ENCODE measurements at regions not wholly inside any gene's neighbourhood (a gene's known extent, or its start where the extent isn't known, plus 50 kb on each side); places are given as distances from the start of the nearest gene placed in this dataset.

DNA sequence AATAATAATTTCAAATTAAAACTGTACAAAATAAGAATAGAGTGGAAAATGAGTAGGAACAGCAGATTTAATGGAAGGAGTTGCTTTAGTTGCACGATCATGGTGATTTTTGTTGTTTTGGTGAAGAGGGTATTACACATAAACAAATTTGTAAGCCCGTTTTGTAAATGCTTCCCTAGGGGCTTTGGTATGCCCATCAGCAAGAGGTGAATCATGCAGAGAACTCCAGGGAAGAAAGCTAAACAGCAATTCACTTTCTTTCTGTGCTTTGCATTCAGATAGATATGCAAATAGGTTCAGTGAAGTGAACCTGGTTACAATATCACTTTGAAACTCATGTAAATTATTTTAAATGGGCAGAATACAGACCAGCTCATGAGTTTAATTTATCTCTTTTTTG lies 422.2 kb upstream of the MTPN start:
- DNase-seq (ENCODE audit: low read depth) (no peak), FAIRE-seq (no peak)
- H3K4me3 ChIP-seq (ENCODE audit: insufficient read depth, low read depth, low read length) = no peak overlapping the region
- no peak overlapping the region for H2AFZ ChIP-seq (ENCODE audit: low read depth, low read length)
- H3K4me2 ChIP-seq (ENCODE audit: low read length) = no peak overlapping the region
- no peaks in the 10 kb centered on the region for H3K9me3 ChIP-seq (ENCODE audit: insufficient read depth, low read depth, low read length)
- H3K27ac ChIP-seq (ENCODE audit: low read depth, low read length) = no peak overlapping the region
- H3K9me3 Mint-ChIP-seq (ENCODE audit: unreplicated experiment) = no peaks in the 10 kb centered on the region
- H3K36me3 Mint-ChIP-seq (ENCODE audit: low read depth, unreplicated experiment) = no peaks in the 10 kb centered on the region
- H3K9ac ChIP-seq (ENCODE audit: low read length) = no peak overlapping the region
- H3K4me3 Mint-ChIP-seq (ENCODE audit: unreplicated experiment) = no peak overlapping the region
- H3K79me2 ChIP-seq (ENCODE audit: insufficient read depth, low read length) = no peaks in the 10 kb centered on the region
- H4K20me1 ChIP-seq (ENCODE audit: insufficient read depth, low read length) = no peaks in the 10 kb centered on the region
- TF ChIP-seq EZH2 (IDR thresholded peaks at IDR 0.05; ENCODE audit: insufficient read depth, low read length) = no peak
- TF ChIP-seq, protein P1, sequence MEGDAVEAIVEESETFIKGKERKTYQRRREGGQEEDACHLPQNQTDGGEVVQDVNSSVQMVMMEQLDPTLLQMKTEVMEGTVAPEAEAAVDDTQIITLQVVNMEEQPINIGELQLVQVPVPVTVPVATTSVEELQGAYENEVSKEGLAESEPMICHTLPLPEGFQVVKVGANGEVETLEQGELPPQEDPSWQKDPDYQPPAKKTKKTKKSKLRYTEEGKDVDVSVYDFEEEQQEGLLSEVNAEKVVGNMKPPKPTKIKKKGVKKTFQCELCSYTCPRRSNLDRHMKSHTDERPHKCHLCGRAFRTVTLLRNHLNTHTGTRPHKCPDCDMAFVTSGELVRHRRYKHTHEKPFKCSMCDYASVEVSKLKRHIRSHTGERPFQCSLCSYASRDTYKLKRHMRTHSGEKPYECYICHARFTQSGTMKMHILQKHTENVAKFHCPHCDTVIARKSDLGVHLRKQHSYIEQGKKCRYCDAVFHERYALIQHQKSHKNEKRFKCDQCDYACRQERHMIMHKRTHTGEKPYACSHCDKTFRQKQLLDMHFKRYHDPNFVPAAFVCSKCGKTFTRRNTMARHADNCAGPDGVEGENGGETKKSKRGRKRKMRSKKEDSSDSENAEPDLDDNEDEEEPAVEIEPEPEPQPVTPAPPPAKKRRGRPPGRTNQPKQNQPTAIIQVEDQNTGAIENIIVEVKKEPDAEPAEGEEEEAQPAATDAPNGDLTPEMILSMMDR (IDR thresholded peaks at IDR 0.05; ENCODE audit: insufficient read depth, low read depth, low read length) = no peak
- H3K27me3 Mint-ChIP-seq (ENCODE audit: low read depth, unreplicated experiment) = no peaks in the 10 kb centered on the region
- no peaks in the 10 kb centered on the region for H3K4me1 ChIP-seq (ENCODE audit: insufficient read depth, low read length)
- no peaks in the 10 kb centered on the region for H3K36me3 ChIP-seq (ENCODE audit: insufficient read depth, low read length)
- H3K27ac Mint-ChIP-seq (ENCODE audit: unreplicated experiment) = no peak overlapping the region
- no peaks in the 10 kb centered on the region for H3K27me3 ChIP-seq (ENCODE audit: insufficient read depth, low read length)
- H3K4me1 Mint-ChIP-seq (ENCODE audit: low read depth, unreplicated experiment) = no peaks in the 10 kb centered on the region

DNA sequence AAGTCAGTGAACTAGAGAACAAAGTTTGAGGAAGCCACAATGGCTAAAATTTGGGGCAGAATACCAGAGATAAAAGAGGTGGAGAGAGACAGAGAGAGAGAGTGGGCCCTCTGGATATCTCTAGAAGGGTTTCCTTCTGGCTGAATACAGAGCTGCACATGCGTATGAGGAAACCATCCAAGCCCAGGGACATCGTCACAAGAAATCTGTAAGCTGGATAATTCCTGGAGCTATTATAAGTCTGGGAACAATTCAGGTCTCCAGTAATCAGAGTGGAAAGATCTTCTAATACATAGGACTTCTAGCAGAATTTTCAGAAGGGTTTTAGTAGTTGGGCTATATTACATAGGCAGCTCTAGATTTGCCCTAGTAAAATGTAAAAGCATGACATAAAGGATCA lies 415.7 kb upstream of the MTPN start:
- no peaks in the 10 kb centered on the region for H3K9me3 ChIP-seq (ENCODE audit: insufficient read depth, low read depth, low read length)
- no peaks in the 10 kb centered on the region for H3K4me1 ChIP-seq (ENCODE audit: insufficient read depth, low read length)
- Mint-ChIP-seq H3K4me3 (ENCODE audit: unreplicated experiment) (no peak overlapping the region), H3K9me3 (ENCODE audit: unreplicated experiment) (no peaks in the 10 kb centered on the region), H3K4me1 (ENCODE audit: low read depth, unreplicated experiment) (no peaks in the 10 kb centered on the region), H3K36me3 (ENCODE audit: low read depth, unreplicated experiment) (no peaks in the 10 kb centered on the region), H3K27me3 (ENCODE audit: low read depth, unreplicated experiment) (no peaks in the 10 kb centered on the region), H3K27ac (ENCODE audit: unreplicated experiment) (no peak overlapping the region)
- H4K20me1 ChIP-seq (ENCODE audit: insufficient read depth, low read length) = no peaks in the 10 kb centered on the region
- no peak overlapping the region for H2AFZ ChIP-seq (ENCODE audit: low read depth, low read length)
- H3K4me2 ChIP-seq (ENCODE audit: low read length) = no peak overlapping the region
- DNase-seq (ENCODE audit: low read depth) (no peak), FAIRE-seq (no peak)
- H3K36me3 ChIP-seq (ENCODE audit: insufficient read depth, low read length) = no peaks in the 10 kb centered on the region
- H3K79me2 ChIP-seq (ENCODE audit: insufficient read depth, low read length) = no peaks in the 10 kb centered on the region
- TF ChIP-seq EZH2 (IDR thresholded peaks at IDR 0.05; ENCODE audit: insufficient read depth, low read length) = no peak
- TF ChIP-seq, protein P1 (IDR thresholded peaks at IDR 0.05; ENCODE audit: insufficient read depth, low read depth, low read length) = no peak
- no peak overlapping the region for H3K4me3 ChIP-seq (ENCODE audit: insufficient read depth, low read depth, low read length)
- no peak overlapping the region for H3K27ac ChIP-seq (ENCODE audit: low read depth, low read length)
- no peak overlapping the region for H3K9ac ChIP-seq (ENCODE audit: low read length)
- H3K27me3 ChIP-seq (ENCODE audit: insufficient read depth, low read length) = no peaks in the 10 kb centered on the region

DNA sequence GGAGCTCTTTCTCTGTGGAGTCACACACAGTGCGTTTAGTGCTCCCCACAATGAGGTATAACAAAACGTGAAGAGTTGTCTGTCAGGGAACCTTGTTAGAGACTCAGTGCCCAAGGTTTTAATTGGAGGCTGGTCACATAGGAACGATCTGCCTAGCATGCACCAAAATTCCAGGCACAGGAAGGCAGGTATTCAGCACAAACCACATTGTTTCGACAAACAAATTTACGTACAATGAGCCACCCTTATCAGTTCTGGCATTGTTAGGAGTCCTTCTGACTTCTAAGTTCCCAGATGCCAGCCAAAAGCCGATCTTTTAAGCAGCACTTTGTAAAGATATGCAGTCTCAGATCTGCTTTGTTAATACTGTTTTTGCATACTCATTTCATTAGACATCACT lies 414.2 kb upstream of the MTPN start:
- Histone ChIP-seq H2AFZ (ENCODE audit: low read depth, low read length) (no peak overlapping the region), H3K27ac (ENCODE audit: low read depth, low read length) (no peak overlapping the region), H3K4me3 (ENCODE audit: insufficient read depth, low read depth, low read length) (no peak overlapping the region), H3K79me2 (ENCODE audit: insufficient read depth, low read length) (no peaks in the 10 kb centered on the region), H4K20me1 (ENCODE audit: insufficient read depth, low read length) (no peaks in the 10 kb centered on the region), H3K4me1 (ENCODE audit: insufficient read depth, low read length) (no peaks in the 10 kb centered on the region), H3K27me3 (ENCODE audit: insufficient read depth, low read length) (no peaks in the 10 kb centered on the region), H3K36me3 (ENCODE audit: insufficient read depth, low read length) (no peaks in the 10 kb centered on the region), H3K9ac (ENCODE audit: low read length) (no peak overlapping the region), H3K9me3 (ENCODE audit: insufficient read depth, low read depth, low read length) (no peaks in the 10 kb centered on the region), H3K4me2 (ENCODE audit: low read length) (no peak overlapping the region)
- no peak for FAIRE-seq
- H3K27me3 Mint-ChIP-seq (ENCODE audit: low read depth, unreplicated experiment) = no peaks in the 10 kb centered on the region
- no peak overlapping the region for H3K4me3 Mint-ChIP-seq (ENCODE audit: unreplicated experiment)
- TF ChIP-seq, protein P1 (IDR thresholded peaks at IDR 0.05; ENCODE audit: insufficient read depth, low read depth, low read length) = no peak
- TF ChIP-seq EZH2 (IDR thresholded peaks at IDR 0.05; ENCODE audit: insufficient read depth, low read length) = no peak
- no peaks in the 10 kb centered on the region for H3K36me3 Mint-ChIP-seq (ENCODE audit: low read depth, unreplicated experiment)
- no peaks in the 10 kb centered on the region for H3K9me3 Mint-ChIP-seq (ENCODE audit: unreplicated experiment)
- no peaks in the 10 kb centered on the region for H3K4me1 Mint-ChIP-seq (ENCODE audit: low read depth, unreplicated experiment)
- DNase-seq (ENCODE audit: low read depth) = no peak
- H3K27ac Mint-ChIP-seq (ENCODE audit: unreplicated experiment) = no peak overlapping the region
